Breast epithelium (tissue), 4 donors: ENCODE measurements at regions not wholly inside any gene's neighbourhood (a gene's known extent, or its start where the extent isn't known, plus 50 kb on each side); places are given as distances from the start of the nearest gene placed in this dataset.

Experiments used
- DNase-seq, 2 donors: peaks; one replicate each; pipeline ENCODE4 v3.0.0-alpha.2; 2019; ENCODE audit warnings: low spot score in 2 of 2
- H3K27ac ChIP-seq, 2 donors: fragments of 200-600 bp; sonication (generic) in 1 of 2; one replicate each; pipeline ENCODE4 v1.5.1; 2016 to 2019; ENCODE audit warnings: mild to moderate bottlenecking in 1 of 2
- H3K27me3 ChIP-seq, 2 donors: fragments of 200-600 bp; sonication (generic) in 1 of 2; one replicate each; pipeline versions ENCODE4 v1.5.1 to v1.6.0; 2017 to 2019; ENCODE audit warnings: control low read depth in 1 of 2, mild to moderate bottlenecking in 1 of 2
- H3K36me3 ChIP-seq: fragments of 200-600 bp; one replicate; pipeline ENCODE4 v1.5.1; 2019
- H3K4me1 ChIP-seq, 2 donors: fragments of 200-600 bp; sonication (generic); one replicate each; pipeline ENCODE4 v1.5.1; 2016 to 2019; ENCODE audit warnings: control low read depth in 1 of 2
- H3K4me3 ChIP-seq, 3 donors: fragments of 200-600 bp; sonication (generic); 1 replicate in 2 of 3; 2 replicates in 1 of 3; pipeline ENCODE4 v1.5.1; 2016 to 2019; ENCODE audit warnings: mild to moderate bottlenecking in 3 of 3, moderate library complexity in 2 of 3
- H3K9me3 ChIP-seq, 2 donors: fragments of 200-600 bp; sonication (generic) in 1 of 2; one replicate each; pipeline ENCODE4 v1.5.1; 2016 to 2019; ENCODE audit warnings: control low read depth in 1 of 2
- CTCF ChIP-seq, 3 donors: fragments of 450-650 bp; IDR thresholded peaks; one replicate each; pipeline ENCODE4 v1.5.1; 2016 to 2017; ENCODE audit warnings: antibody characterized with exemption in 3 of 3, mild to moderate bottlenecking in 3 of 3, moderate library complexity in 3 of 3
- POLR2A ChIP-seq: fragments of 450-650 bp; IDR thresholded peaks from one replicate; pipeline ENCODE4 v1.6.1; 2016; ENCODE audit warnings: antibody characterized with exemption, mild to moderate bottlenecking, moderate library complexity
- POLR2AphosphoS5 ChIP-seq, 3 donors: sonication (generic); formaldehyde crosslinking; IDR thresholded peaks; one replicate each; pipeline ENCODE4 v1.6.1; 2017; ENCODE audit warnings: antibody characterized with exemption in 3 of 3
- intact Hi-C: fragments of 100-400 bp; cut with DNase I; formaldehyde crosslinking; loops from one replicate; pipeline ENCODE4 v1.15.1; 2023; ENCODE audit warnings: low total_unique reads

GRCh38 chr3:89577637-89578530, 470.5 kb downstream of the EPHA3 start:
- Histone ChIP-seq H3K4me1 (no peaks in the 10 kb centered on the region), H3K9me3 (no peaks in the 10 kb centered on the region), H3K27ac (no peak overlapping the region), H3K4me3 (no peak overlapping the region), H3K27me3 (no peaks in the 10 kb centered on the region), H3K36me3 (no peaks in the 10 kb centered on the region)
- DNase-seq: no peak
- intact Hi-C loops: no loop called here
- TF ChIP-seq POLR2AphosphoS5 (IDR thresholded peaks at IDR 0.05) (no peak), POLR2A (no peak), CTCF (IDR thresholded peaks at IDR 0.05) (no peak)

DNA sequence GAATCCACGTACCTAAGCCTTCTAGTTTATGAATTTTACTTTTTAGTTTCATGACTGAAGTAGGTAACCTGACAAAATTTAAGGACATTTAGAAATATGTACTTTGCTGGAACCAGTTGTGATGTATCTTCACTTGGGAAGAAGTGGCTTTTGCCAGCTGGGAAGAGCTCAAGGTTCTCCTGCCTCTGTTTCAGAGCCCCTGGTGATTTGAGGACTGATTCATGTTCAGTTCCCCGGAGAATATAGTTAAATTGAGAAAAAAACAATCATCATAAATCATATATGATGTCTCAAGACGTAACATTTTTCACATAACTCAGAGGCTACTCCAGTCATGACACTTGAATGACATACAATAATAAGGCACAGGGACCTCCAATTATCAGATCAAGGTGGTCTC, 473.4 kb downstream of the EPHA3 start:
- Histone ChIP-seq H3K4me3 (no peak overlapping the region), H3K27ac (no peak overlapping the region), H3K36me3 (no peaks in the 10 kb centered on the region), H3K4me1 (no peaks in the 10 kb centered on the region), H3K9me3 (no peaks in the 10 kb centered on the region), H3K27me3 (no peaks in the 10 kb centered on the region)
- no peak for DNase-seq
- intact Hi-C loops: no loop called here
- TF ChIP-seq POLR2A (no peak), POLR2AphosphoS5 (IDR thresholded peaks at IDR 0.05) (no peak), CTCF (IDR thresholded peaks at IDR 0.05) (no peak)

DNA sequence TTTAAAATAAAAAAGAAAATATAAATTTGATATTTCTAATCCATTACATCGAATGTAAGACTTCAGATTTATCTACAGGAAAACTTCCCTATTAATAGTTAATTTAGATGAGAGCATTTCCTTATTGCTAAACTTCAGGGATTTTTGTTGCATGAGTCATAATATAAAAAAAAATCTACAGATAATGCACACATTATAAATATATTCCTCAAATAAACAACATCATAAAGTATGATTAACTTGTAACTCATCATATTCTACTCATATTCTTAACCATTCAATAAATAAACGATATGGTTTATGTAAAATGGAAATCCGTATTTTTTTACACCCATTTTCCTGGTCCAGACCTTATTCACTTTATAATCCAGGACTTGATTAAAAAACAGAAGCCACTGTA, 477.0 kb downstream of the EPHA3 start:
- intact Hi-C loops: no loop called here
- TF ChIP-seq CTCF (IDR thresholded peaks at IDR 0.05) (no peak), POLR2AphosphoS5 (IDR thresholded peaks at IDR 0.05) (no peak), POLR2A (no peak)

GRCh38 chr3:89586256-89586655, 478.8 kb downstream of the EPHA3 start:
- Histone ChIP-seq H3K4me3 (no peak overlapping the region), H3K9me3 (no peaks in the 10 kb centered on the region), H3K36me3 (no peaks in the 10 kb centered on the region), H3K4me1 (no peaks in the 10 kb centered on the region), H3K27ac (no peak overlapping the region), H3K27me3 (no peaks in the 10 kb centered on the region)
- intact Hi-C loops: no loop called here
- no peak for TF ChIP-seq CTCF (IDR thresholded peaks at IDR 0.05)
- TF ChIP-seq POLR2A: no peak
- TF ChIP-seq POLR2AphosphoS5 (IDR thresholded peaks at IDR 0.05): no peak
- DNase-seq: no peak

More for the DNA sequence above, 477.0 kb downstream of the EPHA3 start:
- Histone ChIP-seq H3K4me1 (no peaks in the 10 kb centered on the region), H3K9me3 (no peaks in the 10 kb centered on the region), H3K36me3 (no peaks in the 10 kb centered on the region), H3K27ac (no peak overlapping the region), H3K27me3 (no peaks in the 10 kb centered on the region), H3K4me3 (no peak overlapping the region)
- DNase-seq: no peak

DNA sequence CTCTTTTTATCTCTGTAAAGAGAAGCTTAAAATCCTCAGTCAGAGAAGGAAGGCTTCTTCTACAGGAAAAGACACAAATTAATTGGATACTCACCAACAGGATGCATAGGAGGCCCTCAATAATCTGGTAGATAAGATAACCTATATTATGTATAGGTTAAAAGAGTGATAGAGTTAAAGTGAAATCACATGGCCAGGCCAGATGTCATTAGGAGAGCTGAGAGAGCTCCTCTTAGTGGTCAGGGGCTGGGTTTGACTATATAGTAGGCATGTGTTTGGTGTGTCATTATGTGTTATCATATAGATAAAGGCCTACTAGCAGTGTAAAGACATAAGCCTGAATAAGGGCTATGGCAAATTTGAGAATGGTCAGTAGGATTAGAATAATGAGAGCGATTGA, 479.3 kb downstream of the EPHA3 start:
- no peak overlapping the region for H3K27ac ChIP-seq
- TF ChIP-seq CTCF (IDR thresholded peaks at IDR 0.05) (no peak), POLR2AphosphoS5 (IDR thresholded peaks at IDR 0.05) (no peak), POLR2A (no peak)
- intact Hi-C loops: no loop called here
- H3K9me3 ChIP-seq: no peaks in the 10 kb centered on the region
- no peaks in the 10 kb centered on the region for H3K4me1 ChIP-seq
- no peak overlapping the region for H3K4me3 ChIP-seq
- no peak for DNase-seq
- no peaks in the 10 kb centered on the region for H3K27me3 ChIP-seq
- H3K36me3 ChIP-seq: no peaks in the 10 kb centered on the region
